SK-N-SH (cell line): ENCODE measurements at regions not wholly inside any gene's neighbourhood (a gene's known extent, or its start where the extent isn't known, plus 50 kb on each side); places are given as distances from the start of the nearest gene placed in this dataset.

Experiments used
- CTCF ChIA-PET: fragments of 300-600, 350-600 bp; formaldehyde crosslinking; extraction: SDS; loops from one replicate; lab custom pipeline; 2021; lab: Yijun Ruan, JAX
- POLR2A ChIA-PET: fragments of 350-600 bp; sonication (Branson Sonifier 250); formaldehyde crosslinking; extraction: SDS; loops from one replicate; lab custom pipeline; 2020; ENCODE audit warnings: antibody characterized with exemption, inconsistent platforms; lab: Yijun Ruan, JAX
- DNase-seq: peaks from one replicate; pipeline ENCODE4 v3.0.0; 2012
- H2AFZ ChIP-seq: fragments of 200-600 bp; sonication (generic); 2 replicates; pipeline ENCODE4 v1.8.1; 2016; ENCODE audit warnings: antibody characterized with exemption, mild to moderate bottlenecking, low read depth
- H3F3A ChIP-seq: fragments of 200-600 bp; sonication (generic); replicated peaks from 2 replicates; pipeline ENCODE3; 2016; ENCODE audit warnings: antibody characterized with exemption, mild to moderate bottlenecking; ENCODE audit not compliant: insufficient read depth
- H3K27ac ChIP-seq, 2 experiments: fragments of 200-500 bp in 1 of 2; fragments of 200-600 bp in 1 of 2; sonication (Bioruptor generic) in 1 of 2; sonication (generic), shearing (Covaris generic) in 1 of 2; 2 replicates each; pipeline versions ENCODE4 v1.5.1 to v1.6.1; 2014 to 2016; ENCODE audit warnings: low read depth in 2 of 2, inconsistent platforms in 1 of 2, low read length in 1 of 2, mild to moderate bottlenecking in 1 of 2, mixed read lengths in 1 of 2
- H3K27me3 ChIP-seq: fragments of 200-600 bp; sonication (generic), shearing (Covaris generic); 2 replicates; pipeline ENCODE4 v1.6.1; 2016; ENCODE audit warnings: mixed run types; ENCODE audit not compliant: insufficient read depth
- H3K36me3 ChIP-seq, 2 experiments: fragments of 200-500 bp in 1 of 2; fragments of 200-600 bp in 1 of 2; sonication (Bioruptor generic) in 1 of 2; sonication (generic) in 1 of 2; replicated peaks in 1 of 2; 2 replicates each; pipeline versions ENCODE3 to v1.5.1; 2014 to 2016; ENCODE audit warnings: low read length in 1 of 2, mild to moderate bottlenecking in 1 of 2; ENCODE audit not compliant: insufficient read depth in 2 of 2, control insufficient read depth in 1 of 2
- H3K4me1 ChIP-seq, 2 experiments: fragments of 200-500 bp in 1 of 2; fragments of 200-600 bp in 1 of 2; sonication (Bioruptor generic) in 1 of 2; sonication (generic), shearing (Covaris generic) in 1 of 2; 2 replicates each; pipeline versions ENCODE4 v1.5.1 to v1.6.1; 2014 to 2016; ENCODE audit warnings: low read depth in 1 of 2, low read length in 1 of 2, mixed run types in 1 of 2; ENCODE audit not compliant: insufficient read depth in 2 of 2, control insufficient read depth in 1 of 2
- H3K4me2 ChIP-seq: fragments of 200-600 bp; sonication (generic), shearing (Covaris generic); 2 replicates; pipeline ENCODE4 v1.6.1; 2017; ENCODE audit warnings: mixed run types
- H3K4me3 ChIP-seq, 2 experiments: fragments of 200-500 bp in 1 of 2; fragments of 200-600 bp in 1 of 2; sonication (Bioruptor generic) in 1 of 2; sonication (generic), shearing (Covaris generic) in 1 of 2; 2 replicates each; pipeline versions ENCODE4 v1.5.1 to v1.8.1; 2014 to 2016; ENCODE audit warnings: low read depth in 2 of 2, inconsistent platforms in 1 of 2, low read length in 1 of 2, mild to moderate bottlenecking in 1 of 2, mixed read lengths in 1 of 2, moderate library complexity in 1 of 2
- H3K79me2 ChIP-seq: fragments of 200-600 bp; sonication (generic); 2 replicates; pipeline ENCODE4 v1.8.1; 2017; ENCODE audit warnings: mild to moderate bottlenecking; ENCODE audit not compliant: insufficient read depth
- H3K9ac ChIP-seq: fragments of 200-600 bp; sonication (generic); 2 replicates; pipeline ENCODE4 v1.6.1; 2017; ENCODE audit warnings: mixed run types
- H3K9me2 ChIP-seq: fragments of 200-600 bp; sonication (generic); 2 replicates; pipeline ENCODE4 v1.6.1; 2017; ENCODE audit warnings: mixed run types
- H3K9me3 ChIP-seq: fragments of 200-600 bp; sonication (generic); 2 replicates; pipeline ENCODE4 v1.6.1; 2017; ENCODE audit warnings: mixed run types, mild to moderate bottlenecking, moderate library complexity
- H4K20me1 ChIP-seq: fragments of 200-600 bp; sonication (generic); 2 replicates; pipeline ENCODE4 v1.6.1; 2017; ENCODE audit warnings: mild to moderate bottlenecking, mixed run types; ENCODE audit not compliant: insufficient read depth
- GATA2 ChIP-seq: sonication (generic); formaldehyde crosslinking; IDR thresholded peaks from 2 replicates; pipeline ENCODE4 v1.5.0; 2020; ENCODE audit warnings: mild to moderate bottlenecking, missing genetic modification reagents
- JUND ChIP-seq: IDR thresholded peaks from 2 replicates; pipeline ENCODE4 v1.4.0; 2012
- RAD21 ChIP-seq: IDR thresholded peaks from 2 replicates; pipeline ENCODE4 v1.6.1; 2012; ENCODE audit warnings: mild to moderate bottlenecking, low read length
- RCOR1 ChIP-seq: fragments of 150-350 bp; IDR thresholded peaks from 2 replicates; pipeline ENCODE4 v1.6.1; 2017; ENCODE audit warnings: antibody characterized with exemption, low read length
- SIN3A ChIP-seq: IDR thresholded peaks from 2 replicates; pipeline ENCODE4 v1.6.1; 2012; ENCODE audit warnings: low read depth, mild to moderate bottlenecking, low read length, moderate library complexity, borderline replicate concordance
- SMC3 ChIP-seq: IDR thresholded peaks from 2 replicates; pipeline ENCODE4 v1.6.1; 2012; ENCODE audit warnings: low read depth, low read length, improper control_type of control experiment
- TCF12 ChIP-seq: IDR thresholded peaks from 2 replicates; pipeline ENCODE4 v1.4.0; 2012
- WGBS: methylation state at CpG from one replicate; pipeline ENCODE4 v1.1.6; 2017; ENCODE audit warnings: low lambda C conversion rate; 5-methylcytosine and 5-hydroxymethylcytosine counted together
- TF ChIP-seq, protein P1 (sequence below): IDR thresholded peaks from 2 replicates; pipeline ENCODE4 v1.4.0; 2012; ENCODE audit warnings: low read depth, borderline replicate concordance
- TF ChIP-seq, protein P2 (sequence below): IDR thresholded peaks from 2 replicates; pipeline ENCODE4 v1.4.0; 2012; ENCODE audit warnings: low read depth
- TF ChIP-seq, protein P3 (sequence below): fragments of 200-600 bp; sonication (generic); IDR thresholded peaks from 2 replicates; pipeline ENCODE4 v1.6.1; 2017; ENCODE audit warnings: antibody characterized with exemption, mild to moderate bottlenecking, moderate library complexity
- TF ChIP-seq, protein P4 (sequence below): fragments of 150-350 bp; IDR thresholded peaks from 2 replicates; pipeline ENCODE4 v1.6.1; 2016; ENCODE audit warnings: mild to moderate bottlenecking, low read depth, low read length

DNA sequence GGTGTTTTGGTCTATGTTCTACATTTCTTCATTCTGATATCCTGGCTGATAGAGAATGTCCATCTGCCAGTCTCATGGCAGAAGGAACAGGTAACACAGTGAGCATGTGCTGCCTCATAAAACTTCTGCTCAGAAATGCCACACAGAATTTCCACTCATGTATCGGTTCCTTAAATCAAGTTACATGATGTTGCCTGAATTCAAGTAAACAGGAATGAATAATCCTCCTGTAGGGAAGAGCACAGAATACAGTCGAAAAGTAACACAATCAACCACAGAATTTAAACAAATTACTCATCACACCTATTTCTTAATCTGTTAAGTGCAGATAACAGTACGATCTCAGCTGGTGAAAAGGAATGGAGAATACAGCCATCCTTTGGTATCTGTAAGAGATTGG lies 74.7 kb downstream of the FAM217A start:
- CTCF ChIA-PET: interaction anchor here (1.3 to 1.6 kb wide), 2 partner anchors 255 to 271 kb away, joined by 5 read pairs; no protein-coding TSS in a partner anchor
- Histone ChIP-seq H3K9me2 (no peaks in the 10 kb centered on the region), H3K9ac (no peak overlapping the region), H3K36me3 (peaks cover 2 to 8% of the 10 kb centered on the region in 2 experiments), H3K4me1 (peaks cover 0 to 6% of the 10 kb centered on the region in 2 experiments; a peak in 2 of 4 replicates), H3K4me2 (no peak overlapping the region), H3F3A (peaks cover 8% of the 10 kb centered on the region), H3K9me3 (no peaks in the 10 kb centered on the region; the same call in 1 of the 2 replicates), H3K27ac (no peak overlapping the region), H4K20me1 (0 out of 2 replicates have a peak, but pooled peaks cover 3% of the 10 kb centered on the region), H3K4me3 (no peak overlapping the region), H3K27me3 (no peaks in the 10 kb centered on the region), H3K79me2 (peaks cover 45% of the 10 kb centered on the region), H2AFZ (no peak overlapping the region)
- TF ChIP-seq JUND: no peak
- no peak for TF ChIP-seq RAD21
- TF ChIP-seq SIN3A: no peak
- TF ChIP-seq, protein P1, sequence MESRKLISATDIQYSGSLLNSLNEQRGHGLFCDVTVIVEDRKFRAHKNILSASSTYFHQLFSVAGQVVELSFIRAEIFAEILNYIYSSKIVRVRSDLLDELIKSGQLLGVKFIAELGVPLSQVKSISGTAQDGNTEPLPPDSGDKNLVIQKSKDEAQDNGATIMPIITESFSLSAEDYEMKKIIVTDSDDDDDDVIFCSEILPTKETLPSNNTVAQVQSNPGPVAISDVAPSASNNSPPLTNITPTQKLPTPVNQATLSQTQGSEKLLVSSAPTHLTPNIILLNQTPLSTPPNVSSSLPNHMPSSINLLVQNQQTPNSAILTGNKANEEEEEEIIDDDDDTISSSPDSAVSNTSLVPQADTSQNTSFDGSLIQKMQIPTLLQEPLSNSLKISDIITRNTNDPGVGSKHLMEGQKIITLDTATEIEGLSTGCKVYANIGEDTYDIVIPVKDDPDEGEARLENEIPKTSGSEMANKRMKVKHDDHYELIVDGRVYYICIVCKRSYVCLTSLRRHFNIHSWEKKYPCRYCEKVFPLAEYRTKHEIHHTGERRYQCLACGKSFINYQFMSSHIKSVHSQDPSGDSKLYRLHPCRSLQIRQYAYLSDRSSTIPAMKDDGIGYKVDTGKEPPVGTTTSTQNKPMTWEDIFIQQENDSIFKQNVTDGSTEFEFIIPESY: no peak
- no peak for TF ChIP-seq SMC3
- TF ChIP-seq, protein P2, sequence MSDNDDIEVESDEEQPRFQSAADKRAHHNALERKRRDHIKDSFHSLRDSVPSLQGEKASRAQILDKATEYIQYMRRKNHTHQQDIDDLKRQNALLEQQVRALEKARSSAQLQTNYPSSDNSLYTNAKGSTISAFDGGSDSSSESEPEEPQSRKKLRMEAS: no peak
- WGBS: 86% methylated on average over 3 of the region's 3 CpGs
- no peak for DNase-seq
- POLR2A ChIA-PET: no interaction called here

DNA sequence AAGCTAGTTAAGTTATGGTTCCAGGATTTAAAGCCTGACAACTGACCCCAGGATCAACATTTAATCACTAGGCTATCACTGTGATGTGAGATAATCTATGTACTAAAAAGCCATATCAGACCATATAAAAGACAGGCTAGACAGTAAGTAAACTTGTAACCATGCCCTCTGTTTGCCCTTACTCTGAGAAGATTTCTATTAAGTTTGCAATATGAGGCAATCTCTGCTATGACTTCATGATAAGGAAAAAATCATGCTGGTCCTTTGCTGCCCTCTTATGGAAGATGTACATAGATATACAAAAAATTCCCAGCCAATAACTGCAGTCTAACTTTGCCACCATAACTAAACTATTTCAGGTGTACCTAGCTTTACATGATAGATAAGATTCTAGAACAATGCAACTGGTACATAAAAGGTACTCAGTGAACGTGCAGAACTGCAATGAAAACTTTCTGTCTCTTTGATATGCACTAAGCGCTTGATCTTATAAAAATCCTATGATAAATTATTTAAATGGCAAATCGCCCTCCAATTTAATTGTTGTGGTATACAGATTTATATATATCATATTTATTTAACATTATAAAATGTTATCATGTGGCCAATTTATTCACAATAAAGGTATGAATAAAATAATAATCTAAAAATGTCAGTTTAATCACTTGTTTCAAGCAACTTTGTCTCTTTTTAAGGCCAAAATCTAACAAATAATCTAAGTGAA lies 70.5 kb downstream of the FAM217A start:
- Histone ChIP-seq H3K79me2 (peaks cover 73% of the 10 kb centered on the region), H3K9me2 (no peaks in the 10 kb centered on the region), H3K36me3 (peaks cover 10 to 17% of the 10 kb centered on the region in 2 experiments), H3K27ac (peak overlapping the region in 1 of 2 experiments; percentile 9; a peak in 1 of 4 replicates), H3F3A (peaks cover 9% of the 10 kb centered on the region), H4K20me1 (peaks cover 10% of the 10 kb centered on the region; the same call in 1 of the 2 replicates), H3K27me3 (no peaks in the 10 kb centered on the region), H3K4me3 (no peak overlapping the region; a peak in 1 of 4 replicates), H3K4me1 (peaks cover 0 to 6% of the 10 kb centered on the region in 2 experiments; a peak in 2 of 4 replicates), H3K4me2 (no peak overlapping the region), H3K9ac (no peak overlapping the region), H2AFZ (no peak overlapping the region), H3K9me3 (no peaks in the 10 kb centered on the region; the same call in 1 of the 2 replicates)
- WGBS: 68% methylated on average over 3 of the region's 3 CpGs
- POLR2A ChIA-PET: interaction anchor here (1.8 kb wide), 1 partner anchor 13 kb away, joined by 4 read pairs; a partner anchor contains a TSS
- CTCF ChIA-PET: interaction anchor here (0.6 to 3.2 kb wide), 29 partner anchors 8 to 727 kb away, joined by 3 to 17 read pairs (median 4); a partner anchor contains a TSS
- DNase-seq: peak; percentile 49
- TF ChIP-seq, protein P3, sequence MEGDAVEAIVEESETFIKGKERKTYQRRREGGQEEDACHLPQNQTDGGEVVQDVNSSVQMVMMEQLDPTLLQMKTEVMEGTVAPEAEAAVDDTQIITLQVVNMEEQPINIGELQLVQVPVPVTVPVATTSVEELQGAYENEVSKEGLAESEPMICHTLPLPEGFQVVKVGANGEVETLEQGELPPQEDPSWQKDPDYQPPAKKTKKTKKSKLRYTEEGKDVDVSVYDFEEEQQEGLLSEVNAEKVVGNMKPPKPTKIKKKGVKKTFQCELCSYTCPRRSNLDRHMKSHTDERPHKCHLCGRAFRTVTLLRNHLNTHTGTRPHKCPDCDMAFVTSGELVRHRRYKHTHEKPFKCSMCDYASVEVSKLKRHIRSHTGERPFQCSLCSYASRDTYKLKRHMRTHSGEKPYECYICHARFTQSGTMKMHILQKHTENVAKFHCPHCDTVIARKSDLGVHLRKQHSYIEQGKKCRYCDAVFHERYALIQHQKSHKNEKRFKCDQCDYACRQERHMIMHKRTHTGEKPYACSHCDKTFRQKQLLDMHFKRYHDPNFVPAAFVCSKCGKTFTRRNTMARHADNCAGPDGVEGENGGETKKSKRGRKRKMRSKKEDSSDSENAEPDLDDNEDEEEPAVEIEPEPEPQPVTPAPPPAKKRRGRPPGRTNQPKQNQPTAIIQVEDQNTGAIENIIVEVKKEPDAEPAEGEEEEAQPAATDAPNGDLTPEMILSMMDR: peak; percentile 69
- TF ChIP-seq, protein P4, sequence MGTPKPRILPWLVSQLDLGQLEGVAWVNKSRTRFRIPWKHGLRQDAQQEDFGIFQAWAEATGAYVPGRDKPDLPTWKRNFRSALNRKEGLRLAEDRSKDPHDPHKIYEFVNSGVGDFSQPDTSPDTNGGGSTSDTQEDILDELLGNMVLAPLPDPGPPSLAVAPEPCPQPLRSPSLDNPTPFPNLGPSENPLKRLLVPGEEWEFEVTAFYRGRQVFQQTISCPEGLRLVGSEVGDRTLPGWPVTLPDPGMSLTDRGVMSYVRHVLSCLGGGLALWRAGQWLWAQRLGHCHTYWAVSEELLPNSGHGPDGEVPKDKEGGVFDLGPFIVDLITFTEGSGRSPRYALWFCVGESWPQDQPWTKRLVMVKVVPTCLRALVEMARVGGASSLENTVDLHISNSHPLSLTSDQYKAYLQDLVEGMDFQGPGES: no peak
- TF ChIP-seq RCOR1: 0 out of 2 replicates have a peak, but pooled peaks have one; percentile 22
- peak; percentile 32; the same call in 1 of the 2 replicates for TF ChIP-seq SMC3
- peak; percentile 45 for TF ChIP-seq GATA2
- TF ChIP-seq RAD21: peak; percentile 76
- TF ChIP-seq TCF12: no peak
